Adrenal gland (tissue), 5 donors: ENCODE measurements at regions not wholly inside any gene's neighbourhood (a gene's known extent, or its start where the extent isn't known, plus 50 kb on each side); places are given as distances from the start of the nearest gene placed in this dataset.

Source experiments
- POLR2A ChIP-seq, 2 donors: fragments of 450-650 bp; IDR thresholded peaks; one replicate each; pipeline ENCODE4 v1.6.1; 2017; ENCODE audit warnings: antibody characterized with exemption in 2 of 2, mild to moderate bottlenecking in 2 of 2, moderate library complexity in 1 of 2
- TF ChIP-seq, protein P1 (sequence below), 6 experiments: fragments of 450-650 bp in 4 of 6; fragments of 200-600 bp in 2 of 6; sonication (generic) in 1 of 6; IDR thresholded peaks; 1 replicate in 5 of 6; 2 replicates in 1 of 6; pipeline versions ENCODE4 v1.5.1 to v1.8.0; 2016 to 2021; ENCODE audit warnings: antibody characterized with exemption in 6 of 6, mild to moderate bottlenecking in 2 of 6, moderate library complexity in 1 of 6
- donor health status: DM: no; HTN: no; CAD: no.

DNA sequence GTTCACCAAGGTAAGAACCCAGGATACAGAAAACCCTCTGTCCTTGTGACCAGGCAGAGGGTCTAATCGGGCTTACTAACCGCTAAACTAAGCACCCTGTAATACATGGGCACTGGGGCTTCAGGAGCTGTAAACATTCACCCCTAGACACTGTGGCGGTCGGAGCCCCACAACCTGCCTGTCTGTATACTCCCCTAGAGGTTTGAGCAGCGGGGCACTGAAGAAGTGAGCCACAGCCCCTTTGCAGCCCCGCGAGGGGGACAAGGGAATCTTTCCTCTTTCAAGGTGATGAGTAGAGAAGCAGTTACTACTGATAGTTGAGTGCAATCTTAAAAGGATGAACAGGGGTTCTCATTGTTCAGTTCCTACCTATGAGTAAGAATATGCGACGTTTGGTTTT lies 397.2 kb downstream of the AEBP2 start:
- TF ChIP-seq, protein P1, sequence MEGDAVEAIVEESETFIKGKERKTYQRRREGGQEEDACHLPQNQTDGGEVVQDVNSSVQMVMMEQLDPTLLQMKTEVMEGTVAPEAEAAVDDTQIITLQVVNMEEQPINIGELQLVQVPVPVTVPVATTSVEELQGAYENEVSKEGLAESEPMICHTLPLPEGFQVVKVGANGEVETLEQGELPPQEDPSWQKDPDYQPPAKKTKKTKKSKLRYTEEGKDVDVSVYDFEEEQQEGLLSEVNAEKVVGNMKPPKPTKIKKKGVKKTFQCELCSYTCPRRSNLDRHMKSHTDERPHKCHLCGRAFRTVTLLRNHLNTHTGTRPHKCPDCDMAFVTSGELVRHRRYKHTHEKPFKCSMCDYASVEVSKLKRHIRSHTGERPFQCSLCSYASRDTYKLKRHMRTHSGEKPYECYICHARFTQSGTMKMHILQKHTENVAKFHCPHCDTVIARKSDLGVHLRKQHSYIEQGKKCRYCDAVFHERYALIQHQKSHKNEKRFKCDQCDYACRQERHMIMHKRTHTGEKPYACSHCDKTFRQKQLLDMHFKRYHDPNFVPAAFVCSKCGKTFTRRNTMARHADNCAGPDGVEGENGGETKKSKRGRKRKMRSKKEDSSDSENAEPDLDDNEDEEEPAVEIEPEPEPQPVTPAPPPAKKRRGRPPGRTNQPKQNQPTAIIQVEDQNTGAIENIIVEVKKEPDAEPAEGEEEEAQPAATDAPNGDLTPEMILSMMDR (IDR thresholded peaks at IDR 0.05), result no peak
- no peak for TF ChIP-seq POLR2A (IDR thresholded peaks at IDR 0.05)
